HG02759 (cell line): ENCODE measurements at regions not wholly inside any gene's neighbourhood (a gene's known extent, or its start where the extent isn't known, plus 50 kb on each side); places are given as distances from the start of the nearest gene placed in this dataset.

Experiments
- ATAC-seq: cut with Tn5 transposase; IDR thresholded peaks from one replicate; pipeline ENCODE4 v1.9.1; 2021; ENCODE audit warnings: mild to moderate bottlenecking, moderate library complexity; ENCODE audit not compliant: unreplicated experiment

- ATAC-seq: no peak
These were observed 540.7 kb upstream of the KCNMB2 start for GRCh38 chr3:177995381-177996085.

- ATAC-seq: peak; percentile 85
These were observed 534.5 kb upstream of the KCNMB2 start for GRCh38 chr3:178001670-178002101.

GRCh38 chr3:178002113-178002512, 534.1 kb upstream of the KCNMB2 start:
- ATAC-seq: no peak

- no peak for ATAC-seq
These were observed 532.5 kb upstream of the KCNMB2 start for GRCh38 chr3:178003756-178004155.

- ATAC-seq: no peak
These were observed 530.3 kb upstream of the KCNMB2 start for GRCh38 chr3:178005961-178006360.

- no peak for ATAC-seq
These were observed 525.9 kb upstream of the KCNMB2 start for GRCh38 chr3:178010306-178010705.

GRCh38 chr3:178019645-178020044, 516.6 kb upstream of the KCNMB2 start:
- no peak for ATAC-seq

- no peak for ATAC-seq
These were observed 513.6 kb upstream of the KCNMB2 start for GRCh38 chr3:178022599-178022998.

- ATAC-seq: no peak
These were observed 507.3 kb upstream of the KCNMB2 start for GRCh38 chr3:178028933-178029332.

- no peak for ATAC-seq
These were observed 499.6 kb upstream of the KCNMB2 start for GRCh38 chr3:178036451-178037144.

GRCh38 chr3:178041931-178042330, 494.3 kb upstream of the KCNMB2 start:
- no peak for ATAC-seq

GRCh38 chr3:178042376-178042775, 493.9 kb upstream of the KCNMB2 start:
- no peak for ATAC-seq

- ATAC-seq: no peak
These were observed 493.2 kb upstream of the KCNMB2 start for GRCh38 chr3:178043084-178043483.

- ATAC-seq: no peak
These were observed 491.9 kb upstream of the KCNMB2 start for GRCh38 chr3:178044320-178044719.

GRCh38 chr3:178047496-178047895, 488.7 kb upstream of the KCNMB2 start:
- no peak for ATAC-seq

GRCh38 chr3:178048768-178049167, 487.5 kb upstream of the KCNMB2 start:
- ATAC-seq: no peak

GRCh38 chr3:178054471-178054870, 481.8 kb upstream of the KCNMB2 start:
- ATAC-seq: no peak

GRCh38 chr3:178055939-178056338, 480.3 kb upstream of the KCNMB2 start:
- ATAC-seq: no peak

- no peak for ATAC-seq
These were observed 479.4 kb upstream of the KCNMB2 start for GRCh38 chr3:178056868-178057267.

GRCh38 chr3:178058629-178059028, 477.6 kb upstream of the KCNMB2 start:
- ATAC-seq: no peak

- no peak for ATAC-seq
These were observed 477.1 kb upstream of the KCNMB2 start for GRCh38 chr3:178059119-178059518.

- ATAC-seq: no peak
These were observed 476.4 kb upstream of the KCNMB2 start for GRCh38 chr3:178059836-178060235.
